VCaP (cell line): ENCODE measurements at regions not wholly inside any gene's neighbourhood (a gene's known extent, or its start where the extent isn't known, plus 50 kb on each side); places are given as distances from the start of the nearest gene placed in this dataset.

Source experiments
- H3K27ac ChIP-seq: fragments of 450-650 bp; 2 replicates; pipeline ENCODE4 v1.5.1; 2017
- CTCF ChIP-seq: fragments of 450-650 bp; conservative IDR thresholded peaks from 2 replicates; pipeline ENCODE4 v1.5.1; 2017; ENCODE audit warnings: mild to moderate bottlenecking, moderate library complexity

- no peak overlapping the region for H3K27ac ChIP-seq
- TF ChIP-seq CTCF, result no peak
These were observed 108.4 kb upstream of the DIPK2B start for GRCh38 chrX:45309096-45309495.

GRCh38 chrX:45306794-45307193, 106.1 kb upstream of the DIPK2B start:
- TF ChIP-seq CTCF, result no peak
- no peak overlapping the region for H3K27ac ChIP-seq

- no peak overlapping the region; the same call in 1 of the 2 replicates for H3K27ac ChIP-seq
- no peak for TF ChIP-seq CTCF
These were observed 100.0 kb upstream of the DIPK2B start for GRCh38 chrX:45300638-45301037.

GRCh38 chrX:45295259-45295986, 94.7 kb upstream of the DIPK2B start:
- no peak for TF ChIP-seq CTCF
- peak overlapping the region; percentile 61 for H3K27ac ChIP-seq

GRCh38 chrX:45274576-45274975, 73.9 kb upstream of the DIPK2B start:
- no peak for TF ChIP-seq CTCF
- no peak overlapping the region for H3K27ac ChIP-seq

GRCh38 chrX:45267007-45267406, 66.3 kb upstream of the DIPK2B start:
- H3K27ac ChIP-seq, result no peak overlapping the region
- no peak for TF ChIP-seq CTCF

- TF ChIP-seq CTCF, result no peak
- H3K27ac ChIP-seq, result no peak overlapping the region
These were observed 65.8 kb upstream of the DIPK2B start for GRCh38 chrX:45266456-45266855.
